Endothelial cell of umbilical vein (primary cell): ENCODE measurements at regions not wholly inside any gene's neighbourhood (a gene's known extent, or its start where the extent isn't known, plus 50 kb on each side); places are given as distances from the start of the nearest gene placed in this dataset.

ENCODE experiments used
- BruUV-seq: library from RNA; stranded (reverse); fragments of 400-500 nt; replicated peaks from 2 replicates; lab custom pipeline; 2021; lab: Mats Ljungman, UMichigan
- CTCF ChIA-PET: fragments of 300-600, 350-600 bp; sonication (Branson Sonifier 250); formaldehyde crosslinking; loops from one replicate; lab custom pipeline; 2021; ENCODE audit warnings: antibody characterized with exemption, inconsistent platforms; lab: Charles Lee
- POLR2A ChIA-PET: fragments of 300-600, 350-600 bp; sonication (Branson Sonifier 250); formaldehyde crosslinking; loops from one replicate; lab custom pipeline; 2021; ENCODE audit warnings: antibody characterized with exemption, inconsistent platforms; lab: Charles Lee
- DNase-seq: peaks from one replicate; pipeline ENCODE4 v3.0.0-alpha.2; 2011; ENCODE audit warnings: low read depth, low spot score
- FAIRE-seq: peaks from 2 replicates; lab custom pipeline; 2011; peaks lifted over from hg19 to GRCh38; lab: Jason Lieb, UNC
- H2AFZ ChIP-seq: 2 replicates; pipeline ENCODE4 v1.6.0; 2012; ENCODE audit warnings: low read depth, low read length, control low read depth, inconsistent platforms
- H3K27ac ChIP-seq: 2 replicates; pipeline ENCODE4 v1.5.1; 2011; ENCODE audit warnings: low read depth, mild to moderate bottlenecking, control low read depth, low read length, moderate library complexity; ENCODE audit not compliant: insufficient read depth
- H3K27me3 ChIP-seq, 2 experiments: 2 replicates each; pipeline versions ENCODE4 v1.6.0 to v1.6.1; 2011; ENCODE audit warnings: low read length in 2 of 2, mixed read lengths in 1 of 2; ENCODE audit not compliant: control insufficient read depth in 2 of 2, insufficient read depth in 2 of 2
- H3K36me3 ChIP-seq, 2 experiments: 2 replicates in 1 of 2; 3 replicates in 1 of 2; pipeline ENCODE4 v1.5.1; 2011; ENCODE audit warnings: low read length in 2 of 2, mild to moderate bottlenecking in 1 of 2, moderate library complexity in 1 of 2; ENCODE audit not compliant: control insufficient read depth in 2 of 2, insufficient read depth in 2 of 2; ENCODE audit errors: extremely low read depth in 1 of 2
- H3K4me1 ChIP-seq: 3 replicates; pipeline ENCODE4 v1.5.1; 2011; ENCODE audit warnings: mild to moderate bottlenecking, low read length; ENCODE audit not compliant: control insufficient read depth, insufficient read depth; ENCODE audit errors: extremely low read depth
- H3K4me2 ChIP-seq: 2 replicates; pipeline ENCODE4 v1.6.1; 2011; ENCODE audit warnings: low read length, control low read depth, mixed read lengths; ENCODE audit not compliant: insufficient read depth
- H3K4me3 ChIP-seq, 3 experiments: fragments of 200-600 bp in 1 of 3; sonication (generic), shearing (Covaris generic) in 1 of 3; replicated peaks in 1 of 3; 2 replicates each; pipeline ENCODE4 v1.5.1; 2011 to 2016; ENCODE audit warnings: control low read depth in 3 of 3, low read length in 3 of 3, mild to moderate bottlenecking in 2 of 3, inconsistent platforms in 1 of 3, low read depth in 1 of 3, moderate library complexity in 1 of 3; ENCODE audit not compliant: insufficient read depth in 1 of 3
- H3K79me2 ChIP-seq: 2 replicates; pipeline ENCODE4 v1.6.0; 2012; ENCODE audit warnings: low read length, inconsistent platforms; ENCODE audit not compliant: control insufficient read depth, insufficient read depth
- H3K9ac ChIP-seq: replicated peaks from 2 replicates; pipeline ENCODE3; 2011; ENCODE audit warnings: low read length, control low read depth; ENCODE audit not compliant: insufficient read depth; ENCODE audit errors: extremely low read depth
- H3K9me1 ChIP-seq: replicated peaks from 3 replicates; pipeline ENCODE4 v1.6.0; 2011; ENCODE audit warnings: mild to moderate bottlenecking, low read length; ENCODE audit not compliant: control insufficient read depth, insufficient read depth; ENCODE audit errors: extremely low read depth
- H3K9me3 ChIP-seq: replicated peaks from 2 replicates; pipeline ENCODE4 v1.5.1; 2012; ENCODE audit warnings: low read length, inconsistent platforms; ENCODE audit not compliant: control insufficient read depth, insufficient read depth
- H4K20me1 ChIP-seq: replicated peaks from 2 replicates; pipeline ENCODE3; 2011; ENCODE audit warnings: mild to moderate bottlenecking, low read length; ENCODE audit not compliant: control insufficient read depth, insufficient read depth; ENCODE audit errors: extremely low read depth
- CTCF ChIP-seq, 2 donors: IDR thresholded peaks; 1 replicate in 1 of 2; 2 replicates in 1 of 2; pipeline ENCODE4 v1.5.1; 2011; ENCODE audit warnings: low read length in 2 of 2, mild to moderate bottlenecking in 2 of 2, moderate library complexity in 2 of 2, control low read depth in 1 of 2, inconsistent platforms in 1 of 2, low read depth in 1 of 2; ENCODE audit not compliant: insufficient read depth in 1 of 2; ENCODE audit errors: extremely low read depth in 1 of 2
- EZH2 ChIP-seq: IDR thresholded peaks from 2 replicates; pipeline ENCODE4 v1.6.1; 2012; ENCODE audit warnings: borderline replicate concordance, low read depth, mild to moderate bottlenecking, moderate library complexity, low read length, inconsistent platforms; ENCODE audit not compliant: severe bottlenecking
- FOS ChIP-seq: IDR thresholded peaks from 2 replicates; pipeline ENCODE4 v1.6.1; 2011; ENCODE audit warnings: mild to moderate bottlenecking, low read length, moderate library complexity, borderline replicate concordance; ENCODE audit not compliant: insufficient read depth
- GATA2 ChIP-seq: IDR thresholded peaks from 2 replicates; pipeline ENCODE4 v1.7.0; 2011; ENCODE audit warnings: low read depth, mild to moderate bottlenecking, moderate library complexity, mixed read lengths, low read length; ENCODE audit not compliant: insufficient read length, insufficient read depth
- JUN ChIP-seq: IDR thresholded peaks from 2 replicates; pipeline ENCODE4 v1.6.1; 2011; ENCODE audit warnings: borderline replicate concordance, low read depth; ENCODE audit not compliant: insufficient read length, insufficient read depth
- MAX ChIP-seq: IDR thresholded peaks from 2 replicates; pipeline ENCODE4 v1.6.1; 2011; ENCODE audit not compliant: insufficient read depth, insufficient read length
- MYC ChIP-seq: IDR thresholded peaks from one replicate; pipeline ENCODE4 v1.6.1; 2011; ENCODE audit warnings: mild to moderate bottlenecking, low read depth, low read length
- POLR2A ChIP-seq: IDR thresholded peaks from 2 replicates; pipeline ENCODE4 v1.6.1; 2012; ENCODE audit warnings: low read depth, mild to moderate bottlenecking, control low read depth, low read length
- POLR2AphosphoS5 ChIP-seq: IDR thresholded peaks from 2 replicates; pipeline ENCODE4 v1.6.1; 2012; ENCODE audit warnings: low read depth, mild to moderate bottlenecking, control low read depth, low read length, moderate library complexity; ENCODE audit not compliant: insufficient read depth
- dilution Hi-C: fragments of 300-500 bp; cut with MboI; formaldehyde crosslinking; loops from one replicate; pipeline ENCODE4 v1.15.0; 2019; ENCODE audit warnings: low sequenced_read_pairs; ENCODE audit not compliant: extremely low pct_ligation_motif_present
- intact Hi-C: fragments of 100-400 bp; cut with micrococcal nuclease; formaldehyde crosslinking; loops from one replicate; pipeline ENCODE4 v1.10.0; 2022

- H3K79me2 ChIP-seq: no peaks in the 10 kb centered on the region
- H2AFZ ChIP-seq: no peak overlapping the region
- BruUV-seq: no TSS peak
- POLR2A ChIA-PET: no interaction called here
- CTCF ChIA-PET: interaction anchor here (1.0 to 1.3 kb wide), 2 partner anchors 105 to 663 kb away, joined by 3 read pairs; no protein-coding TSS in a partner anchor
- H3K9me1 ChIP-seq: no peaks in the 10 kb centered on the region
- H3K4me2 ChIP-seq: no peak overlapping the region
- H3K9me3 ChIP-seq: no peaks in the 10 kb centered on the region
- FAIRE-seq: no peak
- H4K20me1 ChIP-seq: no peaks in the 10 kb centered on the region
- H3K4me1 ChIP-seq: no peaks in the 10 kb centered on the region
- TF ChIP-seq POLR2AphosphoS5: no peak
- TF ChIP-seq GATA2: no peak
- no peak for TF ChIP-seq MAX
- TF ChIP-seq FOS: no peak
- TF ChIP-seq JUN: no peak
- TF ChIP-seq CTCF (IDR thresholded peaks at IDR 0.05; ENCODE audit: extremely low read depth in 1 of 2, insufficient read depth in 1 of 2, low read depth in 1 of 2, low read length in 2 of 2): no peak
- TF ChIP-seq EZH2: no peak
- no peak for TF ChIP-seq POLR2A
- TF ChIP-seq MYC: no peak
- H3K4me3 ChIP-seq: no peak overlapping the region
- no peak overlapping the region for H3K27ac ChIP-seq
- no peak for DNase-seq
- intact Hi-C loops (no loop called here), dilution Hi-C loops (no loop called here)
- no peak overlapping the region for H3K9ac ChIP-seq
- H3K36me3 ChIP-seq: no peaks in the 10 kb centered on the region
- H3K27me3 ChIP-seq: no peaks in the 10 kb centered on the region
Observed at GRCh38 chr12:58645946-58646345, 274.4 kb downstream of the LRIG3 start.
